ENCODE measurements at regions not wholly inside any gene's neighbourhood (a gene's known extent, or its start where the extent isn't known, plus 50 kb on each side); places are given as distances from the start of the nearest gene placed in this dataset.
"Not testable (repeated sequence)": the region's sequence is repeated elsewhere in the genome, so short reads cannot be mapped to it uniquely, and the experiment has no call there.

GRCh38 chr16:21356308-21356707, 78.2 kb upstream of the CRYM start:
- H4K20me1 ChIP-seq (ENCODE audit: insufficient read depth); H3K9me2 ChIP-seq; H3F3A ChIP-seq (replicated peaks; ENCODE audit: insufficient read depth); H3K27ac ChIP-seq (ENCODE audit: low read depth in 2 of 2, low read length in 1 of 2); POLR2A ChIA-PET; H3K79me2 ChIP-seq (ENCODE audit: insufficient read depth); H3K9ac ChIP-seq; H3K27me3 ChIP-seq (ENCODE audit: insufficient read depth); CTCF ChIA-PET; H3K4me1 ChIP-seq (ENCODE audit: control insufficient read depth in 1 of 2, insufficient read depth in 2 of 2, low read depth in 1 of 2, low read length in 1 of 2); H3K9me3 ChIP-seq; H2AFZ ChIP-seq (ENCODE audit: low read depth); H3K4me2 ChIP-seq; H3K4me3 ChIP-seq (ENCODE audit: low read depth in 2 of 2, low read length in 1 of 2); H3K36me3 ChIP-seq (replicated peaks in 1 of 2; ENCODE audit: control insufficient read depth in 1 of 2, insufficient read depth in 2 of 2, low read length in 1 of 2); DNase-seq: not testable (repeated sequence)
- 94% methylated on average over 9 of the region's 10 CpGs for WGBS (ENCODE audit: low lambda C conversion rate)

- not testable (repeated sequence) for H3F3A ChIP-seq (replicated peaks; ENCODE audit: insufficient read depth); DNase-seq
- 98% methylated on average over 5 of the region's 5 CpGs for WGBS (ENCODE audit: low lambda C conversion rate)
Observed at GRCh38 chr16:21351433-21351832, 73.3 kb upstream of the CRYM start.

GRCh38 chr16:21350851-21351250, 72.8 kb upstream of the CRYM start:
- H3F3A ChIP-seq (replicated peaks; ENCODE audit: insufficient read depth); H3K36me3 ChIP-seq (replicated peaks in 1 of 2; ENCODE audit: control insufficient read depth in 1 of 2, insufficient read depth in 2 of 2, low read length in 1 of 2); H3K9me2 ChIP-seq; H3K9me3 ChIP-seq; DNase-seq; H3K9ac ChIP-seq; H3K27me3 ChIP-seq (ENCODE audit: insufficient read depth); H3K4me1 ChIP-seq (ENCODE audit: control insufficient read depth in 1 of 2, insufficient read depth in 2 of 2, low read depth in 1 of 2, low read length in 1 of 2); CTCF ChIA-PET; H3K27ac ChIP-seq (ENCODE audit: low read depth in 2 of 2, low read length in 1 of 2); H3K4me2 ChIP-seq; H4K20me1 ChIP-seq (ENCODE audit: insufficient read depth); H2AFZ ChIP-seq (ENCODE audit: low read depth); H3K4me3 ChIP-seq (ENCODE audit: low read depth in 2 of 2, low read length in 1 of 2); POLR2A ChIA-PET; H3K79me2 ChIP-seq (ENCODE audit: insufficient read depth): not testable (repeated sequence)
- 83% methylated on average over 6 of the region's 6 CpGs for WGBS (ENCODE audit: low lambda C conversion rate)

More at GRCh38 chr16:21351433-21351832, 73.3 kb upstream of the CRYM start:
- H3K9me2 ChIP-seq; H3K27ac ChIP-seq (ENCODE audit: low read depth in 2 of 2, low read length in 1 of 2); H2AFZ ChIP-seq (ENCODE audit: low read depth); H3K36me3 ChIP-seq (replicated peaks in 1 of 2; ENCODE audit: control insufficient read depth in 1 of 2, insufficient read depth in 2 of 2, low read length in 1 of 2); CTCF ChIA-PET; H3K4me2 ChIP-seq; H3K9ac ChIP-seq; POLR2A ChIA-PET; H3K79me2 ChIP-seq (ENCODE audit: insufficient read depth); H3K4me3 ChIP-seq (ENCODE audit: low read depth in 2 of 2, low read length in 1 of 2); H3K9me3 ChIP-seq; H3K4me1 ChIP-seq (ENCODE audit: control insufficient read depth in 1 of 2, insufficient read depth in 2 of 2, low read depth in 1 of 2, low read length in 1 of 2); H3K27me3 ChIP-seq (ENCODE audit: insufficient read depth); H4K20me1 ChIP-seq (ENCODE audit: insufficient read depth): not testable (repeated sequence)

- H3K9ac ChIP-seq; H3K27me3 ChIP-seq (ENCODE audit: insufficient read depth); H3K36me3 ChIP-seq (replicated peaks in 1 of 2; ENCODE audit: control insufficient read depth in 1 of 2, insufficient read depth in 2 of 2, low read length in 1 of 2); H3K4me1 ChIP-seq (ENCODE audit: control insufficient read depth in 1 of 2, insufficient read depth in 2 of 2, low read depth in 1 of 2, low read length in 1 of 2); H3K4me3 ChIP-seq (ENCODE audit: low read depth in 2 of 2, low read length in 1 of 2); H2AFZ ChIP-seq (ENCODE audit: low read depth); H3K9me2 ChIP-seq; H3F3A ChIP-seq (replicated peaks; ENCODE audit: insufficient read depth); H4K20me1 ChIP-seq (ENCODE audit: insufficient read depth); H3K27ac ChIP-seq (ENCODE audit: low read depth in 2 of 2, low read length in 1 of 2); H3K79me2 ChIP-seq (ENCODE audit: insufficient read depth); DNase-seq; H3K9me3 ChIP-seq; CTCF ChIA-PET; H3K4me2 ChIP-seq; POLR2A ChIA-PET: not testable (repeated sequence)
- WGBS (ENCODE audit: low lambda C conversion rate), result 88% methylated on average over 10 of the region's 13 CpGs
Observed at GRCh38 chr16:21349336-21349735, 71.2 kb upstream of the CRYM start.

GRCh38 chr16:21348815-21349214, 70.7 kb upstream of the CRYM start:
- H3K4me3 ChIP-seq (ENCODE audit: low read depth in 2 of 2, low read length in 1 of 2); DNase-seq; H3K4me1 ChIP-seq (ENCODE audit: control insufficient read depth in 1 of 2, insufficient read depth in 2 of 2, low read depth in 1 of 2, low read length in 1 of 2); H4K20me1 ChIP-seq (ENCODE audit: insufficient read depth); CTCF ChIA-PET; H3K4me2 ChIP-seq; H3K36me3 ChIP-seq (replicated peaks in 1 of 2; ENCODE audit: control insufficient read depth in 1 of 2, insufficient read depth in 2 of 2, low read length in 1 of 2); POLR2A ChIA-PET; H3K27me3 ChIP-seq (ENCODE audit: insufficient read depth); H2AFZ ChIP-seq (ENCODE audit: low read depth); H3K9ac ChIP-seq; H3K27ac ChIP-seq (ENCODE audit: low read depth in 2 of 2, low read length in 1 of 2); H3F3A ChIP-seq (replicated peaks; ENCODE audit: insufficient read depth); H3K9me2 ChIP-seq; H3K79me2 ChIP-seq (ENCODE audit: insufficient read depth); H3K9me3 ChIP-seq: not testable (repeated sequence)
- 80% methylated on average over 9 of the region's 9 CpGs for WGBS (ENCODE audit: low lambda C conversion rate)

- H3K4me1 ChIP-seq (ENCODE audit: control insufficient read depth in 1 of 2, insufficient read depth in 2 of 2, low read depth in 1 of 2, low read length in 1 of 2); H3K36me3 ChIP-seq (replicated peaks in 1 of 2; ENCODE audit: control insufficient read depth in 1 of 2, insufficient read depth in 2 of 2, low read length in 1 of 2); H3F3A ChIP-seq (replicated peaks; ENCODE audit: insufficient read depth); POLR2A ChIA-PET; H3K4me2 ChIP-seq; H3K27ac ChIP-seq (ENCODE audit: low read depth in 2 of 2, low read length in 1 of 2); H3K4me3 ChIP-seq (ENCODE audit: low read depth in 2 of 2, low read length in 1 of 2); DNase-seq; H3K79me2 ChIP-seq (ENCODE audit: insufficient read depth); H3K27me3 ChIP-seq (ENCODE audit: insufficient read depth); H3K9ac ChIP-seq; H4K20me1 ChIP-seq (ENCODE audit: insufficient read depth); H3K9me3 ChIP-seq; CTCF ChIA-PET; H2AFZ ChIP-seq (ENCODE audit: low read depth); H3K9me2 ChIP-seq: not testable (repeated sequence)
- WGBS (ENCODE audit: low lambda C conversion rate), result 80% methylated on average over 1 of the region's 11 CpGs
Observed at GRCh38 chr16:21347538-21347937, 69.4 kb upstream of the CRYM start.

GRCh38 chr16:21346756-21347491, 68.8 kb upstream of the CRYM start:
- H3F3A ChIP-seq (replicated peaks; ENCODE audit: insufficient read depth); H2AFZ ChIP-seq (ENCODE audit: low read depth); H3K4me1 ChIP-seq (ENCODE audit: control insufficient read depth in 1 of 2, insufficient read depth in 2 of 2, low read depth in 1 of 2, low read length in 1 of 2); H3K79me2 ChIP-seq (ENCODE audit: insufficient read depth); H3K9me3 ChIP-seq; H3K36me3 ChIP-seq (replicated peaks in 1 of 2; ENCODE audit: control insufficient read depth in 1 of 2, insufficient read depth in 2 of 2, low read length in 1 of 2); POLR2A ChIA-PET; H3K4me3 ChIP-seq (ENCODE audit: low read depth in 2 of 2, low read length in 1 of 2); H3K27me3 ChIP-seq (ENCODE audit: insufficient read depth); H3K4me2 ChIP-seq; CTCF ChIA-PET; H3K27ac ChIP-seq (ENCODE audit: low read depth in 2 of 2, low read length in 1 of 2); DNase-seq; H3K9ac ChIP-seq; H4K20me1 ChIP-seq (ENCODE audit: insufficient read depth); H3K9me2 ChIP-seq: not testable (repeated sequence)
- 95% methylated on average over 17 of the region's 25 CpGs for WGBS (ENCODE audit: low lambda C conversion rate)

All from SK-N-SH (cell line).